Trophoblast cell (in vitro differentiated cells and primary cell): ENCODE measurements at regions not wholly inside any gene's neighbourhood (a gene's known extent, or its start where the extent isn't known, plus 50 kb on each side); places are given as distances from the start of the nearest gene placed in this dataset.

ENCODE experiments used
- DNase-seq, 2 donors: peaks; one replicate each; pipeline ENCODE4 v3.0.0-alpha.2; 2016
- H2AFZ ChIP-seq: 2 replicates; pipeline ENCODE4 v1.6.1; 2013; ENCODE audit warnings: low read length, moderate library complexity, mild to moderate bottlenecking; ENCODE audit not compliant: insufficient read depth, poor library complexity
- H2AK5ac ChIP-seq: 2 replicates; pipeline ENCODE4 v1.6.1; 2013; ENCODE audit warnings: mild to moderate bottlenecking, low read length
- H2BK120ac ChIP-seq: 2 replicates; pipeline ENCODE4 v1.6.1; 2013; ENCODE audit warnings: low read length, mild to moderate bottlenecking, moderate library complexity; ENCODE audit not compliant: insufficient read depth, poor library complexity
- H2BK12ac ChIP-seq: 2 replicates; pipeline ENCODE4 v1.6.1; 2013; ENCODE audit warnings: mild to moderate bottlenecking, low read length, moderate library complexity
- H2BK5ac ChIP-seq: 2 replicates; pipeline ENCODE4 v1.6.1; 2013; ENCODE audit warnings: low read length, low read depth, moderate library complexity, mild to moderate bottlenecking; ENCODE audit not compliant: poor library complexity
- H3K14ac ChIP-seq: 2 replicates; pipeline ENCODE4 v1.6.1; 2013; ENCODE audit warnings: mild to moderate bottlenecking, low read length
- H3K18ac ChIP-seq: 2 replicates; pipeline ENCODE4 v1.6.1; 2013; ENCODE audit warnings: mild to moderate bottlenecking, low read length
- H3K23ac ChIP-seq: 2 replicates; pipeline ENCODE4 v1.6.1; 2013; ENCODE audit warnings: low read length
- H3K27ac ChIP-seq: 2 replicates; pipeline ENCODE4 v1.5.1; 2013; ENCODE audit warnings: low read depth, mild to moderate bottlenecking, inconsistent platforms, low read length, moderate library complexity
- H3K27me3 ChIP-seq: 2 replicates; pipeline ENCODE4 v1.6.1; 2013; ENCODE audit warnings: inconsistent platforms, mild to moderate bottlenecking, low read length, moderate library complexity; ENCODE audit not compliant: insufficient read depth
- H3K36me3 ChIP-seq, 2 experiments: 1 replicate in 1 of 2; 2 replicates in 1 of 2; pipeline ENCODE4 v1.6.1; 2013; ENCODE audit warnings: low read length in 2 of 2, mild to moderate bottlenecking in 2 of 2, moderate library complexity in 1 of 2; ENCODE audit not compliant: insufficient read depth in 2 of 2, control insufficient read depth in 1 of 2
- H3K4ac ChIP-seq: 2 replicates; pipeline ENCODE4 v1.6.1; 2013; ENCODE audit warnings: low read depth, mild to moderate bottlenecking, low read length, moderate library complexity
- H3K4me1 ChIP-seq, 2 experiments: 1 replicate in 1 of 2; 2 replicates in 1 of 2; pipeline ENCODE4 v1.6.1; 2013; ENCODE audit warnings: low read length in 2 of 2, mild to moderate bottlenecking in 2 of 2, moderate library complexity in 1 of 2; ENCODE audit not compliant: insufficient read depth in 2 of 2, control insufficient read depth in 1 of 2
- H3K4me2 ChIP-seq: 2 replicates; pipeline ENCODE4 v1.6.1; 2013; ENCODE audit warnings: inconsistent platforms, mild to moderate bottlenecking, low read length, moderate library complexity
- H3K4me3 ChIP-seq: 2 replicates; pipeline ENCODE4 v1.5.1; 2013; ENCODE audit warnings: mild to moderate bottlenecking, low read depth, low read length, inconsistent platforms
- H3K79me1 ChIP-seq: one replicate; pipeline ENCODE4 v1.6.1; 2013; ENCODE audit warnings: low read length
- H3K79me2 ChIP-seq: 2 replicates; pipeline ENCODE4 v1.6.1; 2013; ENCODE audit warnings: low read length, mild to moderate bottlenecking; ENCODE audit not compliant: control insufficient read depth, insufficient read depth, poor library complexity
- H3K9ac ChIP-seq: 2 replicates; pipeline ENCODE4 v1.6.1; 2013; ENCODE audit warnings: mild to moderate bottlenecking, low read length
- H3K9me3 ChIP-seq: 2 replicates; pipeline ENCODE4 v1.6.1; 2013; ENCODE audit warnings: low read depth, mild to moderate bottlenecking, control low read depth, inconsistent platforms, low read length; ENCODE audit not compliant: insufficient read depth
- H4K12ac ChIP-seq: 2 replicates; pipeline ENCODE4 v1.6.1; 2013; ENCODE audit warnings: low read depth, mild to moderate bottlenecking, low read length, moderate library complexity
- H4K8ac ChIP-seq: 2 replicates; pipeline ENCODE4 v1.6.1; 2013; ENCODE audit warnings: low read depth, mild to moderate bottlenecking, low read length, moderate library complexity
- H4K91ac ChIP-seq: one replicate; pipeline ENCODE4 v1.6.1; 2013; ENCODE audit warnings: low read depth, mild to moderate bottlenecking, low read length, moderate library complexity
- WGBS: extraction: QIAGEN DNeasy Blood & Tissue Kit; methylation state at CpG from one replicate; pipeline ENCODE4 v1.1.7; 2013; ENCODE audit warnings: missing lambda C conversion rate; ENCODE audit not compliant: insufficient read length, insufficient coverage; ENCODE audit errors: extremely low coverage; 5-methylcytosine and 5-hydroxymethylcytosine counted together

DNA sequence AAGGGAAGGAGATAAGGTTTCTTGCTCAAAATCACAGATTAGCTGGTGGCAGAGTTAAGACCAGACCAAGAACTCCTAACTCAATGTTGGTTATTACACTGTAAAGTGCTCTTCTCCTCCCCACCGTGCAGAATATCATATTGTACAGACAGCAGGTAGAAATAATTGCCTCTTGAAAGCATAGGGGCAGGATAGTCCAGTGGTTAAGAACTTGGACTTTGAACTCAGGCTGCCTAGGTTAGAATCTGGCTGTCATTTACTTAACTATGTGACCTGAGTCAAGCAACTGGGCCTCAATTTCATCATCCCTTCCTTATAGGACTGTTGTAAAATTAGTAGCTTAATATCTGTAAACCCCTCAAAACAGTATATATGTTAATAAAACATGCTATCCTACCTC is 114.9 kb upstream of the HIVEP3 start:
- no peak overlapping the region for H3K23ac ChIP-seq
- no peak overlapping the region for H3K9ac ChIP-seq
- H3K79me1 ChIP-seq = peaks cover 2% of the 10 kb centered on the region
- no peak overlapping the region for H3K4ac ChIP-seq
- no peak overlapping the region for H3K18ac ChIP-seq
- H2BK120ac ChIP-seq = no peak overlapping the region
- no peak overlapping the region for H2AFZ ChIP-seq
- no CpG with 5 or more reads among the region's 1 CpG for whole genome bisulfite sequencing
- H3K4me3 ChIP-seq = no peak overlapping the region
- no peak for DNase-seq
- no peaks in the 10 kb centered on the region for H3K36me3 ChIP-seq
- no peak overlapping the region for H3K27ac ChIP-seq
- H3K4me1 ChIP-seq = peaks cover 3 to 8% of the 10 kb centered on the region in 2 experiments
- H4K8ac ChIP-seq = no peak overlapping the region
- H3K27me3 ChIP-seq = no peaks in the 10 kb centered on the region
- H2BK5ac ChIP-seq = no peak overlapping the region
- no peak overlapping the region for H3K14ac ChIP-seq
- no peaks in the 10 kb centered on the region for H3K9me3 ChIP-seq
- H2BK12ac ChIP-seq = no peak overlapping the region
- no peak overlapping the region for H4K12ac ChIP-seq
- H3K4me2 ChIP-seq = no peak overlapping the region
- H2AK5ac ChIP-seq = no peak overlapping the region
- peaks cover 2% of the 10 kb centered on the region for H3K79me2 ChIP-seq
- no peak overlapping the region for H4K91ac ChIP-seq

DNA sequence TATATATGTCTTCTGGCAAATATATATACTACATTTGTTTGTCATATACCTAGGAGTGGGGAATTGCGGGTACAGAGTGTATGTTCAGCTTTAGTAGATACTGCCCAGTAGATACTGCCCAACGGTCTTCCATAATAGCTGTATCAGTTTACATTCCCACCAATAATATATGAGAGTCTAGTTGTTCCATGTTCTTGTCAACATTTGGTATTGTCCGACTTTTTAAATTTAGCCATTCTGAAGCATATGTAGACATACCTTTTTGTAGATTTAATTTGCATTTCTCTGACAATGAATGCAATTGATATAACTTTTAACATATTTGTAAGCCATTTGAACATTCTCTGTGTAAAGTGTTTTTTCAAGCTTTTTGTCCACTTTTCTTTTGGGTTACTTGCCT is 99.0 kb upstream of the HIVEP3 start:
- Histone ChIP-seq H3K27me3 (no peaks in the 10 kb centered on the region), H3K4me2 (no peak overlapping the region), H3K79me1 (no peaks in the 10 kb centered on the region), H2AK5ac (no peak overlapping the region), H2BK12ac (no peak overlapping the region), H4K12ac (no peak overlapping the region), H4K91ac (no peak overlapping the region), H2AFZ (no peak overlapping the region), H3K36me3 (no peaks in the 10 kb centered on the region), H3K23ac (no peak overlapping the region), H2BK120ac (no peak overlapping the region), H4K8ac (no peak overlapping the region), H3K79me2 (no peaks in the 10 kb centered on the region), H2BK5ac (no peak overlapping the region), H3K4ac (no peak overlapping the region), H3K4me3 (no peak overlapping the region), H3K14ac (no peak overlapping the region), H3K18ac (no peak overlapping the region), H3K9ac (no peak overlapping the region), H3K27ac (no peak overlapping the region), H3K9me3 (no peaks in the 10 kb centered on the region), H3K4me1 (no peaks in the 10 kb centered on the region)
- no peak for DNase-seq
- no CpG with 5 or more reads among the region's 3 CpGs for WGBS

- no peaks in the 10 kb centered on the region for H3K79me2 ChIP-seq
- H3K4ac ChIP-seq = no peak overlapping the region
- WGBS = no CpG with 5 or more reads among the region's 2 CpGs
- no peak overlapping the region for H3K4me2 ChIP-seq
- no peaks in the 10 kb centered on the region for H3K79me1 ChIP-seq
- no peak overlapping the region for H4K91ac ChIP-seq
- H3K14ac ChIP-seq = no peak overlapping the region
- no peak for DNase-seq
- no peak overlapping the region for H2BK120ac ChIP-seq
- H4K12ac ChIP-seq = no peak overlapping the region
- no peaks in the 10 kb centered on the region for H3K36me3 ChIP-seq
- H3K27ac ChIP-seq = no peak overlapping the region
- no peak overlapping the region for H3K9ac ChIP-seq
- no peaks in the 10 kb centered on the region for H3K27me3 ChIP-seq
- no peaks in the 10 kb centered on the region for H3K9me3 ChIP-seq
- H2AFZ ChIP-seq = no peak overlapping the region
- no peak overlapping the region for H2BK5ac ChIP-seq
- no peak overlapping the region for H3K4me3 ChIP-seq
- H3K18ac ChIP-seq = no peak overlapping the region
- no peak overlapping the region for H4K8ac ChIP-seq
- no peak overlapping the region for H2BK12ac ChIP-seq
- no peak overlapping the region for H2AK5ac ChIP-seq
- H3K23ac ChIP-seq = no peak overlapping the region
- no peaks in the 10 kb centered on the region for H3K4me1 ChIP-seq
Observed at GRCh38 chr1:42017259-42017658, 98.5 kb upstream of the HIVEP3 start.

- H3K27ac ChIP-seq = no peak overlapping the region
- H3K9ac ChIP-seq = no peak overlapping the region
Observed at GRCh38 chr1:42014823-42015222, 96.1 kb upstream of the HIVEP3 start.

More at GRCh38 chr1:42014823-42015222, 96.1 kb upstream of the HIVEP3 start:
- no peak for DNase-seq
- WGBS = no CpG with 5 or more reads among the region's 3 CpGs
- H3K27me3 ChIP-seq = no peaks in the 10 kb centered on the region
- no peaks in the 10 kb centered on the region for H3K79me1 ChIP-seq
- no peak overlapping the region for H2BK12ac ChIP-seq
- H3K9me3 ChIP-seq = no peaks in the 10 kb centered on the region
- H3K4me1 ChIP-seq = no peaks in the 10 kb centered on the region
- no peak overlapping the region for H3K4me3 ChIP-seq
- H3K79me2 ChIP-seq = no peaks in the 10 kb centered on the region
- no peak overlapping the region for H2AFZ ChIP-seq
- H2BK5ac ChIP-seq = no peak overlapping the region
- no peak overlapping the region for H3K4ac ChIP-seq
- H3K36me3 ChIP-seq = no peaks in the 10 kb centered on the region
- no peak overlapping the region for H3K23ac ChIP-seq
- H3K14ac ChIP-seq = no peak overlapping the region
- H2AK5ac ChIP-seq = no peak overlapping the region
- no peak overlapping the region for H4K12ac ChIP-seq
- no peak overlapping the region for H2BK120ac ChIP-seq
- no peak overlapping the region for H4K91ac ChIP-seq
- H3K4me2 ChIP-seq = no peak overlapping the region
- H4K8ac ChIP-seq = no peak overlapping the region
- H3K18ac ChIP-seq = no peak overlapping the region
